Fibroblast of skin of back (primary cell): ENCODE measurements at regions not wholly inside any gene's neighbourhood (a gene's known extent, or its start where the extent isn't known, plus 50 kb on each side); places are given as distances from the start of the nearest gene placed in this dataset.
"Not testable (repeated sequence)": the region's sequence is repeated elsewhere in the genome, so short reads cannot be mapped to it uniquely, and the experiment has no call there.

ENCODE experiments used
- DNase-seq: peaks from one replicate; pipeline ENCODE4 v3.0.0-alpha.2; 2013

- peak; percentile 17 for DNase-seq
Measured at GRCh38 chr11:41714101-41714500, 254.6 kb upstream of the LRRC4C start.

DNA sequence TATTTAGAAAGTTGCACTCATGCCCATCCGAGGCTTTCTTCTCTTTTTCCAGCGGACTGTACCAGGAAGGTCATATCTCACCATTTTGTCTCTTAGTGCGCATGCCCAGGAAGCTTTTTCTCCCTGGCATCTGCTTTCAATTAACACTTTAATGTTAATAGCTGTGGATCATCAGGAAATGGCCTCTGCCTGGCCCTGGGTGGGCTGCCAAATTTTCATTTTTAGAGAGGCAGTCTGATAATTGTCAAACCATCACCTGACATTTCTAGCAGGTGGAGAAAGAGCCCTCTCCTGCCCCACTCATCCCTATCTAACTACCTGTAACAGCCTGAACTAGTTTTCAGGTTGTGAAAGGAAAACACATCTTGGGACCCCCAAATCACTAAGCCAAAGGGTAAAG is 257.4 kb upstream of the LRRC4C start:
- DNase-seq, result no peak

DNA sequence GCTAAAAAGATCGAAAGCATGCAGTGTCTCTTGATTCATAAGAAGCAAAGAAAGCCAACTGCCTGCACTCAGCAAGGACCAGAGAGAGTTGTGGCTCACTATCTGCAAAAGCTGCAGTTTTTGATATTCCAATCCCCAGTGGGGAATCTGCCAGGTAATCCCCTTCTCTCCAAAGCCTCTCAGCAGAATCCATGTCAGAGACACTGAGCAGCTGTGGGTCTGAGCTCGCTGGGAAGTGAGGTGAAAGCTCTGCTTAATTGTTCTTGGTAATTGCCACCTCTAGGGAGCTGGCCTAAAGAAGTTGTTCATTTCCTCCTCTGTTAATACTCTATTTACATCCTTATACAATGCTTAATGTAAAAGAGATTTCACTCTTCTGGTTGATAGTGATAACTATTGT is 261.3 kb upstream of the LRRC4C start:
- DNase-seq, result no peak

DNA sequence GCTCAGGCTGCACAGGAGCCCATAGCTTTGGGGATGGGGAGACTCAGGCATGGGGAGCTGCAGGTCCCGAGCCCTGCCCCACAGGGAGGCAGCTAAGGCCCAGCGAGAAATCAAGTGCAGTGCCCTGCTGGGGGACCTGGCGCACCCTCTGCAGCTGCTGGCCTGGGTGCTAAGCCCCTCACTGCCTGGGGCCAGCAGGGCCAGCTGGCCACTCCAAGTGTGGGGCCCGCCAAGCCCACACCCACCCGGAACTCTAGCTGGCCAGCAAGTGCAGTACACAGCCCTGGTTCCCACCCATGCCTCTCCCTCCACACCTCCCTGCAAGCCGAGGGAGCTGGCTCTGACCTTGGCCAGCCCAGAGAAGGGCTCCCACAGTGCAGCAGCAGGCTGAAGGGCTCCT is 268.7 kb upstream of the LRRC4C start:
- DNase-seq, result not testable (repeated sequence)

- DNase-seq, result no peak
Measured at GRCh38 chr11:41775296-41775695, 315.8 kb upstream of the LRRC4C start.

GRCh38 chr11:41779401-41779960 is 320.0 kb upstream of the LRRC4C start:
- DNase-seq, result no peak

DNA sequence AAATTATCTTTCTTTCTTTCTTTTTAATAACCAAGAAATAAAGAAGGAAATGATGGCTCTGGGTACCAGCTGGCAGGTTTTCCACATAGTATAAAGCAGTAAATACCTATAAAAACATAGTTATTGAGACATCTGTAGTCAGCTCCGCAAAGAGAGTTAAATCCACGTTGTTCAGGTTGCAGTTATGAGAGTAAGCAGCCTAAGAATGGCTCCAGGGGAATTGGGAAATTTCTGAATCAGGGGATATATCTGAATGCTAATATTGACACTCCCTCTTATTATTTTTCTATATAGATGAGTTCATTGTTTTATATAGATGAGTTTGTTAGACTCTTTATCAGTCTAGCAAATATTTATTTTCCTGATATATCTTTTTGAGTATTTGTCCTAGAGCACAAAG is 322.0 kb upstream of the LRRC4C start:
- no peak for DNase-seq

- no peak for DNase-seq
Measured at GRCh38 chr11:41784513-41785335, 325.3 kb upstream of the LRRC4C start.

DNA sequence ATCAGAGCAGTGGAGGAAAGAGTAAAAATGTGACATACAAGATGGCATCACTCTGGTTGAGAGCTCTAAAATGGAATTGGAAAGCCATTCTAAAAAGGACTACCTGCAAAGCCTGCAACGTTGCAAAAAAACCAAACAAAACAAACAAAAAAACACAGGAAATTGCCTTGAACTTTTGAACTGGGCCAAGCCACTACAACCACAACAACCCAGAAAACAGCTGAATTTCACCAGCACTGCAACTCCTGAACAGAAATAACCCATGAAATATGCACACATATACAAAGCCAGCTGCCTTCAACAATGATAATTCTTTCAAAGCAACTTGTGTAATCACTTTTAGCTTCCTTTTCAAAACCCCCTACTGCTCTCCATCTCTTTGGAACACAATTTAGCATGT is 326.6 kb upstream of the LRRC4C start:
- DNase-seq, result no peak

GRCh38 chr11:41788177-41788576 is 328.7 kb upstream of the LRRC4C start:
- no peak for DNase-seq

DNA sequence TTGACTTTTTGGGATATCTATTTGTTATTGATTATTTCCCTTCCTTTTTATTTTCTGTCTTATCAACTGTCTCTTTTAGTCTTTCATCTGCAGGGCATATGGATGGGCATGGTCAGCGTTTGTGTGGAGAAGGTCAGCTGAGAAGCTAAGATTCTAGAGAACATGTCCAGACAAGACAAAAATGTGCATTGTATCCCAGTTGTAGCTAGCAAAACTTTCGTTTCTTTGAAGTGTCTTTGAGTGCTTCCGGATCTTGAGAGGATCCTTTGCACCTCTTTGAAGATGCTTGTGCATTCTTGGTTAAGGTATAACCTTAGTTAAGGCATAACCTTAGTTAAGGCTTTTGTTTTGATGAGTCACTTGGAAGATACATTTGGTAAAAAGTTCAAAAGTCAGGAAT is 329.9 kb upstream of the LRRC4C start:
- no peak for DNase-seq

DNA sequence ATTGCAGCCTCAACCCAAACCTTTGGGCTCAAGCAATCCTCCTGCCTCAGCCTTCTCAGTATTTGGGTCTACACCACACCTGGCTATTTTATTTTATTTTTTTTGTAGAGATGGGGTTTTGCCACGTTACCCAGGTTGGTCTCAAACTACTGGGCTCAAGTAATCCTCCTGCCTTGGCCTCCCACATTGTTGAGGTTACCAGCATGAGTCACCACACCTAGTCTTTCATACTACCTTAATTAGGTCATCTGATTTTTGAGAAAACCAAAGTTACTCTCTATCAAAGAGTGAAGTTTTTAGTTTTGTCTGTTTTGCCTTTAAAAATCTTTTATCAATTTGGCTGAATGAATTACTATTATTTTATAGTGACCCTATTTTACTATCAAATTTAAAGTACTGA is 335.6 kb upstream of the LRRC4C start:
- no peak for DNase-seq

- no peak for DNase-seq
Measured at GRCh38 chr11:41799754-41800153, 340.3 kb upstream of the LRRC4C start.

DNA sequence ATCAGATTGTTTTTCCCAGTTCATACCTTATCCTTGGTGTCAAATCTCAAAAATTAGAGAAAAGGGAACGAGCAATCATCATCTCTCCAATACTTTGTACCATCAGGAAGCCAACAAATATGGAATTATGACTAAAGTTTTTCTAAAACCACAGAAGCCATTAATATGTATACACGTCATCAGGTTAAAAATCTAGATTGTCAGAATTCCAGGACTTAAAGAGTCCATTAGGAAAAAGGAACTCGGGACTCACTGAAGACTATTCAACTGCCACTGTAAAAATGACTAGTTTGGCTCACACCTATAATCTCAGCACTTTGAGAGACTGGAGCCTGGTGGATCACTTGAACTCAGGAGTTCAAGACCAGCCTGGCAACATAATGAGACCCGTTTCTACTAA is 344.4 kb upstream of the LRRC4C start:
- DNase-seq, result peak; percentile 17

GRCh38 chr11:41816396-41816795 is 356.9 kb upstream of the LRRC4C start:
- DNase-seq, result no peak

GRCh38 chr11:41824287-41824686 is 364.8 kb upstream of the LRRC4C start:
- DNase-seq, result not testable (repeated sequence)

DNA sequence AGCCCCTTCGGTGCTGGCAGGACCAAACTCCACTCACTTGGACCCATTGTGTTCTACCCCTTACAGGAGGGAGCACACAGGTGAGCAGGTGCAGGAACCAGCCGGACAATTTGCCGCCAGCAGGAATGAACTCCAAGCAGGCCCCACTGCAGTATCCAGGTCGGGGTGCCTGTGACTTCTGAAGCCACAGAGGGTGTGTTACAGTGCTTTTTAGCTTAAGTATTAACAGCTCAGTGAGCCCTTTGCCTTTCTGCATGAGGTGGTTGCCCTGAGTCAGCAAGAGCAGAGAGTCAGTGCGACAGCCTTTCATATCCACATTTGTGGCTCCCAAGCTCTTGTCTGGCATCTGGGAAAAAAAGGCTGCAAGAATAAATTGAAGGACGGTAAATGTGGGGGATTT is 366.6 kb upstream of the LRRC4C start:
- DNase-seq, result no peak

- DNase-seq, result peak; percentile 61
Measured at GRCh38 chr11:41836431-41836830, 377.0 kb upstream of the LRRC4C start.

DNA sequence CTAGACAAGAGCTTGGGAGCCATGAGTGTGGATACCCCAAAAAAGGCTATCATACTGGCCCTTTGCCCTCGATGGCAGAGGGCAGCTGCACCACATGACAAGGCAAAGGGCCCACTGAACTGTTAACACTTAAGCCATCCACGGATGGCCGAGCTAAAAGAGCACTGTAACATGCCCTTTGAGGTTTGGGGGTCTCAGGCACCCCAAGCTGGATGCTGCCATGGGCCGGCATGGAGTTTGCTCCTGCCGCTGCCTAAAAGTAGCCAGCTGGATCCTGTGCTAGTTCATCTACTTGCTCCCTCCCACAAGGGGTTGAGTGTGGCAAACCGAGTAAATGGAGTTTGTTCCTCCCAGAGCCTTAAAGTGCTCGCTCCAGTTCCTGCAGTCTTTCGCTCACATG is 383.2 kb upstream of the LRRC4C start:
- no peak for DNase-seq

DNA sequence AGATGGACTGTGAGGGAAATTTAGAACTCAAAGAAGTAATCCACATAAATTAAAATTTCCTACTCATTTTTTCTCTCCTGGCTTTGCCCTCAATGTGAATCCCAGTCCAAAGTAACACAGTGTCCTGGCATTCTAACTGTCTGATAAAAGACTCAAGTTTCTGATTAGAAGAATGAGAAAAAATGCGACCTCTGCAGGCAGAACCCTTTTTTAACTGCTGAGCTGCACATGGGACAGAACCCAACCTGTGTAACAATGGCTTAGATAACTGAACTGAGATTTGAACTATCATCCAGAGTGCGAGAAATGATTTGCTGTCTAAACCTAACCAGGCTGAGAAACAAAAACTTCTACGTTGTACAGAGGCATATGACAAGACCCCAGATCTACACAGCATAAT is 385.6 kb upstream of the LRRC4C start:
- no peak for DNase-seq

DNA sequence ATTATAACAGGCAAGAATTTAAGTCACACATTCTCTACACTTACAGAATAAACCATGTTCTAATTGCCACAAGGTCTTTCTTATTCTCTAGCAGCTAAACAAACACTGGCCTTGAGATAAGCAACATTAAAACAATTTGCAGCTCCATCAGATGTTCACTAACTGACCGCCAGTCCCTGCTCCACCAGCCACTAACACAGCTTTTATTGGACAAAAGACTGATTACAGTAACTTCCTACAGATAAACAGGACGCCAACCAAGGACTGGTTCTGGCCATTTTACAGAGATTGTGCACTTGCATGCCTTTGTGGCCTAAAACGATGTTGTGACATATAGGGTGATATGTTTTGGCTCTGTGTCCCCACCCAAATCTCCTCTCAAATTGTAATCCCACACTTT is 388.9 kb upstream of the LRRC4C start:
- no peak for DNase-seq

DNA sequence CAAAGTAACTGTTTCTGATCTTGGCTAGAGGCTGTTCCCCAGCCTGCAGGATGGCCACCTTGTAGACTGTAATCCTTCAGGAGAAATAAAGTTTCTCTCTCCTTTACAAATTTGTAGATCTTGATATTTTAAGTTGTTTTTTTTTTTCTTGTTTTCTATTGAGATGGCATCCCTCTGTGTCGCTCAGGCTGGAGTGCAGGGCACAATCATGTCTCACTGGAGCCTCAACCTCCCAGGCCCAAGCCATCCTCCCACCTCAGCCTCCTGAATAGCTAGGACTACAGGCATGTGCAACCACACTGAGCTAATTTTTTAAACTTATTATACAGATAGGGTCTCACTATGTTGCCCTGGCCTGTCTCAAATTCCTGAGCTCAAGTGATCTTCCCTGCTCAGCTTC is 389.8 kb upstream of the LRRC4C start:
- no peak for DNase-seq

- DNase-seq, result no peak
Measured at GRCh38 chr11:41851743-41852142, 392.3 kb upstream of the LRRC4C start.

- DNase-seq, result no peak
Measured at GRCh38 chr11:41861838-41862237, 402.4 kb upstream of the LRRC4C start.

- no peak for DNase-seq
Measured at GRCh38 chr11:41866525-41866924, 407.1 kb upstream of the LRRC4C start.
